ENCODE measurements at regions not wholly inside any gene's neighbourhood (a gene's known extent, or its start where the extent isn't known, plus 50 kb on each side); places are given as distances from the start of the nearest gene placed in this dataset.
"Not testable (repeated sequence)": the region's sequence is repeated elsewhere in the genome, so short reads cannot be mapped to it uniquely, and the experiment has no call there.

DNA sequence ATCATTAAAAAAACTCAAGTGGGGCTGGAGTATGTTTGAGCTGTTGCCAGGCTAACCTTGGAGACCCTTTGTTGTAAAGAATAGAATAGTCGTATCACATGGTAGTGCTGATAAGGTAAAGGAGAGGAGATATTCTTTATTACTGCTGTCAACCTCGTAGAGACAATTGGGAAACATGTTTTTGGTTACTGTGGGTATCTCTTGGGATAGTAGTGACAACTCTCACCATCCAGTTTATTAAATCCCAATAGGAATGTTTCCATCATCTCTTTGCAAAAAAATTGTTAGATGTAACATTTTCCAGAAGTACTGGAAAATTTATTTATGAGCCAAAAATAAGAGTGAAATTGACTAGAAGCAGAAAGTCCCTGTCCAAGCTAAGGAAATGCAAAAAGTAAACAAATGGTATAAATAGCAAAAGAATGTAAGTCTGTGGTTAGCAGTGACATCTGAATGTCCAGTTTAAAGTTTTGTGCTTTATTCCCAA, 829.3 kb upstream of the CITED2 start:
- H3K27ac ChIP-seq (ENCODE audit: low read depth, low read length), result no peak overlapping the region
- no peaks in the 10 kb centered on the region for H3K9me3 ChIP-seq (ENCODE audit: control insufficient read depth, insufficient read depth, low read length)
- DNase-seq (ENCODE audit: low read depth in 4 of 6, low spot score in 6 of 6), result no peak
- no peak overlapping the region for H3K4me3 ChIP-seq (ENCODE audit: low read depth, low read length)
- 80% methylated on average over 1 of the region's 2 CpGs for WGBS (ENCODE audit: insufficient coverage)
- H3K4me1 ChIP-seq (ENCODE audit: control insufficient read depth, insufficient read depth, low read length), result no peaks in the 10 kb centered on the region
- H3K36me3 ChIP-seq (ENCODE audit: control insufficient read depth, insufficient read depth, low read length), result no peaks in the 10 kb centered on the region
- no peaks in the 10 kb centered on the region for H3K27me3 ChIP-seq (ENCODE audit: control insufficient read depth, insufficient read depth, low read length)

DNA sequence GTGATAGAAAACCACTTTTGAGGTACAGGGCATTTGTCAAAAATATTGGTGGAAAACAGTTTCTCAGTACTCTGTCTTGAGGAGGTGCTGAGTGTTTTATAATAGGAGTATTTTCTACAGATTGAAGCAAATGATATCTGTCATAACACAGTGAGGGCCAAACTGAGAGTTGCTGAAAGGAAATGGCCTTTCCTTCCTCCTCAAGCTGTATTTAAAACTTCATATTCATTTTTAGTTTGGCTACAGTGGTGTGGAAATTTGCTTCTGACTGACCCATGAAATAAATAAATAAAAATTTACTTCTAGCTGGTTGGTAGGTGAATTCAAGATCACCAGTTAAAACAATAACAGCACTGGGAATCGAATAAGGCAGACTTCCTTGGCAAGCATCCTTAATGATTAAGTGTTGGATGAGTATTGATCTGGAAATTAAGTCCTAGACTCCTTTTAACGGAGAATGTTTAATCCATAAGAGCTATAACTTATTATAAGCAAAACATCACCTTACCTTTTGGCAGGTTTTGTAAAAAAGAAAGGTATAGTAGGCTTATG, 828.6 kb upstream of the CITED2 start:
- Histone ChIP-seq H3K4me1 (ENCODE audit: control insufficient read depth, insufficient read depth, low read length) (no peaks in the 10 kb centered on the region), H3K27me3 (ENCODE audit: control insufficient read depth, insufficient read depth, low read length) (no peaks in the 10 kb centered on the region), H3K36me3 (ENCODE audit: control insufficient read depth, insufficient read depth, low read length) (no peaks in the 10 kb centered on the region), H3K4me3 (ENCODE audit: low read depth, low read length) (no peak overlapping the region), H3K9me3 (ENCODE audit: control insufficient read depth, insufficient read depth, low read length) (no peaks in the 10 kb centered on the region), H3K27ac (ENCODE audit: low read depth, low read length) (no peak overlapping the region)
- DNase-seq (ENCODE audit: low read depth in 4 of 6, low spot score in 6 of 6), result no peak
- WGBS (ENCODE audit: insufficient coverage), result no CpG with 5 or more reads among the region's 2 CpGs

DNA sequence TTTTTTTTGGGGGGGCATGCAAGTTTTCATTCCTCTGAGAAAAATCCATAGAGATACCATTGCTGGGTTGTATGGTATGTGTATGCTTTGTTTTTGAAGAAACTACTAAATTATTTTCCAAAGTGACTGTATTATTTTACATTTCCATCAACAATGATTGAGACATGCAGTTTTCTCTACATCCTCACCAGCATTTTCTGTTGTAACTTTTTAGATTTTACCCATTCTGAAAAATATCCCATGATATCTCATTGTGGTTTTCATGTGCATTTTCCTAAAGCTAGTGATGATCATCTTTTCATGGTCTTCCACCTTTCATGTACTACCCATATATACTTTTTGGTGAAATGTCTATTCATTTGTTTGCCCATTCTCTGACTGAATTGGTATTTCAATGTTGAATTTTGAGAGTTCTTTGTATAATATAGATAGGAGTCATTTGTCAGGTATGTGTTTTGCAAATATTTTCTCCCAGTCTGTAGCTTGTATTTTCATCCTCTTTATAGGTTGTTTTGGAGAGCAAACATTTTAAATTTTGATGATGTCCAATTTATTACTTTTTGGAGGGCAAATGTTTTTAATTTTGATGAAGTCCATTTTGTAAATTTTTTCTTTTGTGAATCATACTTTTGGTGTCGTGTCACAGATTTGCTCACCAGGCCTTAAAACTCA, 827.5 kb upstream of the CITED2 start:
- Histone ChIP-seq H3K27ac (ENCODE audit: low read depth, low read length) (no peak overlapping the region), H3K27me3 (ENCODE audit: control insufficient read depth, insufficient read depth, low read length) (no peaks in the 10 kb centered on the region), H3K9me3 (ENCODE audit: control insufficient read depth, insufficient read depth, low read length) (no peaks in the 10 kb centered on the region), H3K4me3 (ENCODE audit: low read depth, low read length) (no peak overlapping the region), H3K4me1 (ENCODE audit: control insufficient read depth, insufficient read depth, low read length) (no peaks in the 10 kb centered on the region), H3K36me3 (ENCODE audit: control insufficient read depth, insufficient read depth, low read length) (no peaks in the 10 kb centered on the region)
- no CpG with 5 or more reads among the region's 1 CpG for WGBS (ENCODE audit: insufficient coverage)
- DNase-seq (ENCODE audit: low read depth in 4 of 6, low spot score in 6 of 6), result no peak

DNA sequence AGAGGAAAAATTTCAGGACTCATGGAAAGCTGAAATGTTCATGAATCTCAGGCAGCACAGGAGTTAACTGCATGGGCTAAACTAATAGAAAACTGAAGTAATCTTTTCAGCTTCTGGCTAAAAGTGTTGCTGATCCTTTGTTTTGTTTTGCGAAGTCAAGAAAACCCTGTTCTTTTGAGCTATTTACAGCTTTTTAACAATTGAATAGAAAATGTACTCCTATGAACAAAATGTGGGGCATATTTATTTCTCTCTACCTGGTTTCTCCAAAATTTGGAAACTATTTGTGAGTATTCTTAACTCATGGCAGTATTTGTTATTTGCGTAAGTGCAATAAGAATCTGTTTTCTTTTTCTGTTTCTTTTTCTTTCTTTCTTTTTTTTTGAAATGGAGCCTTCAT, 818.8 kb upstream of the CITED2 start:
- no peak overlapping the region for H3K27ac ChIP-seq (ENCODE audit: low read depth, low read length)
- WGBS (ENCODE audit: insufficient coverage), result no CpG with 5 or more reads among the region's 2 CpGs
- H3K4me1 ChIP-seq (ENCODE audit: control insufficient read depth, insufficient read depth, low read length), result no peaks in the 10 kb centered on the region
- no peaks in the 10 kb centered on the region for H3K27me3 ChIP-seq (ENCODE audit: control insufficient read depth, insufficient read depth, low read length)
- H3K36me3 ChIP-seq (ENCODE audit: control insufficient read depth, insufficient read depth, low read length), result no peaks in the 10 kb centered on the region
- no peak for DNase-seq (ENCODE audit: low read depth in 4 of 6, low spot score in 6 of 6)
- peaks cover 10% of the 10 kb centered on the region for H3K9me3 ChIP-seq (ENCODE audit: control insufficient read depth, insufficient read depth, low read length)
- no peak overlapping the region for H3K4me3 ChIP-seq (ENCODE audit: low read depth, low read length)

DNA sequence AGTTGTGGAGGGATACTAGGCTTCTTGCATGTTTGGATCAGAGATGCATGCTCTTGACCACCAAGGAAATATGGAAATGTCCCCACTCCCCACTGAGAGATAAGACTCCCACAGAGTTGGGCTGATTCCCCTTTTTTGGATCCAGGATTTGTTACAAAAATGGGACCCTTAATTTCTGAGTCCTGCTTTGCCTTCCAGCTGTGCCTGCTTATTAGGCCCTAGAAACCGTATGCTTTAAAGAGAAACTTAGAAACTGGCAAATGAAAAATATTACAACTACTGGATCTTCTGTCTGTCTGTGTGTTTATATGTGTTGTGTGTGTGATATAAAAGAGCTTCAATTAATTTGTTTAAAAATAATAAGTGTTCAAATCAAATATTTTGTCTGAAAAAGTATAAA, 817.6 kb upstream of the CITED2 start:
- no peak overlapping the region for H3K27ac ChIP-seq (ENCODE audit: low read depth, low read length)
- no peak overlapping the region for H3K4me3 ChIP-seq (ENCODE audit: low read depth, low read length)

DNA sequence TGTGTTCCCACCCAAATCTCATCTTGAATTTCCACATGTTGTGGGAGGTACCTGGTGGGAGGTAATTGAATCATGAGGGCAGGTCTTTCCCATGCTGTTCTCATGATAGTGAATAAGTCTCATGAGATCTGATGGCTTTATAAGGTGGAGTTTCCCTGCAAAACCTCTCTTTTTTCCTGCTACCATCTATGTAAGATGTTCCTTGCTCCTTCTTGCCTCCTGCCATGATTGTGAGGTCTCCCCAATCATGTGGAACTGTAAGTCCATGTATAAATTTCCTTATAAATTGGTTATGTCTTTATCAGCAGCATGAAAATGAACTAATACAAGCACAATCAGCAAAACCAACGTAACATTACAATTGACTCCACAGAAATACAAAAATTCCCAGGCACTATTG, 814.8 kb upstream of the CITED2 start:
- H3K27me3 ChIP-seq (ENCODE audit: control insufficient read depth, insufficient read depth, low read length); H3K4me1 ChIP-seq (ENCODE audit: control insufficient read depth, insufficient read depth, low read length); H3K9me3 ChIP-seq (ENCODE audit: control insufficient read depth, insufficient read depth, low read length); H3K27ac ChIP-seq (ENCODE audit: low read depth, low read length); H3K4me3 ChIP-seq (ENCODE audit: low read depth, low read length); H3K36me3 ChIP-seq (ENCODE audit: control insufficient read depth, insufficient read depth, low read length); DNase-seq (ENCODE audit: low read depth in 4 of 6, low spot score in 6 of 6): not testable (repeated sequence)
- WGBS (ENCODE audit: insufficient coverage), result no CpG with 5 or more reads among the region's 1 CpG

More for the DNA sequence above, 817.6 kb upstream of the CITED2 start:
- Histone ChIP-seq H3K36me3 (ENCODE audit: control insufficient read depth, insufficient read depth, low read length) (no peaks in the 10 kb centered on the region), H3K27me3 (ENCODE audit: control insufficient read depth, insufficient read depth, low read length) (no peaks in the 10 kb centered on the region), H3K4me1 (ENCODE audit: control insufficient read depth, insufficient read depth, low read length) (no peaks in the 10 kb centered on the region), H3K9me3 (ENCODE audit: control insufficient read depth, insufficient read depth, low read length) (peaks cover 10% of the 10 kb centered on the region)
- no CpG with 5 or more reads among the region's 1 CpG for WGBS (ENCODE audit: insufficient coverage)
- no peak for DNase-seq (ENCODE audit: low read depth in 4 of 6, low spot score in 6 of 6)

DNA sequence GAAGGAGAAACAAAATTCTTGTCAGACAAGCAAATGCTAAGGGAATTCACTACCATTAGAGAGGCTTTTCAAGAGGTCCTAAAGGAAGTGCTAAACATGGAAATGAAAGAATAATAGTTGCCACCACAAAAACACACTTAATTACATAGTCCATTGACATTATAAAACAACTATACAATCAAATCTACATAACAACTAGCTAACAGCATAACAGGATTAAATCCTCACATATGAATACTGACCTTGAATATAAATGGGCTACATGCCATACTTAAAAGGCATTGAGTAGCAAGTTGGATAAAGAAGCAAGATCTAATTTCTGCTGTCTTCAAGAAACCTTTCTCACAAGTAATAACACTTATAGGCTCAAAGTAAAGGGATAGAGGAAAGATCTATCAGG, 811.5 kb upstream of the CITED2 start:
- Histone ChIP-seq H3K4me3 (ENCODE audit: low read depth, low read length) (no peak overlapping the region), H3K9me3 (ENCODE audit: control insufficient read depth, insufficient read depth, low read length) (no peaks in the 10 kb centered on the region), H3K36me3 (ENCODE audit: control insufficient read depth, insufficient read depth, low read length) (no peaks in the 10 kb centered on the region), H3K27me3 (ENCODE audit: control insufficient read depth, insufficient read depth, low read length) (no peaks in the 10 kb centered on the region), H3K4me1 (ENCODE audit: control insufficient read depth, insufficient read depth, low read length) (no peaks in the 10 kb centered on the region), H3K27ac (ENCODE audit: low read depth, low read length) (no peak overlapping the region)
- DNase-seq (ENCODE audit: low read depth in 4 of 6, low spot score in 6 of 6), result no peak

DNA sequence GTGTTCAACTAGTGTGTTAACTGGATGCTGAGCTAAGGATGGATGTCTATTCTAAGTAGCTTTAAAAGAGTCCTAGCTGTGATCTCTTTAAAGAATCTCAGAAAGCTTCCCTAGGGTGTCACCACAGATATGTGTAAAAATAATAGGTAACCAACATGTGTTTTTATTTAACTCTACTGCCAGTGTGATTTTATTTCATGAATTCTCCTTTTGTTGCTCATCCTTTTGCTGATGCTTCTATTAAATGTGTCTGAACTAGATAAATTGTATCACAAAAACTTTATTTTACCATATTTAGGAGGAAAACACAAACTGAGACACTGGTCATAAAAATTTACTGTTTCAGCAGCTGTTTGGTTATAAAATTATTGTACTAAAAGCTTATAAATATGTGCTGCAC, 809.4 kb upstream of the CITED2 start:
- Histone ChIP-seq H3K4me1 (ENCODE audit: control insufficient read depth, insufficient read depth, low read length) (no peaks in the 10 kb centered on the region), H3K27ac (ENCODE audit: low read depth, low read length) (no peak overlapping the region), H3K27me3 (ENCODE audit: control insufficient read depth, insufficient read depth, low read length) (no peaks in the 10 kb centered on the region), H3K4me3 (ENCODE audit: low read depth, low read length) (no peak overlapping the region), H3K9me3 (ENCODE audit: control insufficient read depth, insufficient read depth, low read length) (no peaks in the 10 kb centered on the region), H3K36me3 (ENCODE audit: control insufficient read depth, insufficient read depth, low read length) (no peaks in the 10 kb centered on the region)
- DNase-seq (ENCODE audit: low read depth in 4 of 6, low spot score in 6 of 6), result no peak

DNA sequence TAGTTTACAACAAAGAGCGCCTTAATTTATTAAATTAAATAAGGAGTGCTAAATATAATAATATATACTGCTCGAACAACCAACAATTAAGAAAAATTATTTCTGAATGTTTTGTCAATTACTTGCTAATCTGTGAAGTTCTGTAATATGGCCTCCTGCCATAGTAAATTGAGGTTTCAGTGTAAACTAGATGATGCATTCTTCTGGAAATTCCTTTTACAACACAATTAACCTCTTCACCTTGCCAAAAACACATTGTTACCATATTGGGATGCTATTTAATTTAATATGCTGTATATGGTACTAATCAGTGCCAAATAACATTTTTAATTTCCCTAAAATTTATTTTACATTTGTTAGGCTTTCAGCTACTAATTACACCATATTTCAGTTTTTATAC, 808.4 kb upstream of the CITED2 start:
- Histone ChIP-seq H3K27ac (ENCODE audit: low read depth, low read length) (no peak overlapping the region), H3K4me1 (ENCODE audit: control insufficient read depth, insufficient read depth, low read length) (no peaks in the 10 kb centered on the region), H3K36me3 (ENCODE audit: control insufficient read depth, insufficient read depth, low read length) (no peaks in the 10 kb centered on the region), H3K9me3 (ENCODE audit: control insufficient read depth, insufficient read depth, low read length) (no peaks in the 10 kb centered on the region), H3K27me3 (ENCODE audit: control insufficient read depth, insufficient read depth, low read length) (no peaks in the 10 kb centered on the region), H3K4me3 (ENCODE audit: low read depth, low read length) (no peak overlapping the region)
- no CpG with 5 or more reads among the region's 2 CpGs for WGBS (ENCODE audit: insufficient coverage)
- no peak for DNase-seq (ENCODE audit: low read depth in 4 of 6, low spot score in 6 of 6)

DNA sequence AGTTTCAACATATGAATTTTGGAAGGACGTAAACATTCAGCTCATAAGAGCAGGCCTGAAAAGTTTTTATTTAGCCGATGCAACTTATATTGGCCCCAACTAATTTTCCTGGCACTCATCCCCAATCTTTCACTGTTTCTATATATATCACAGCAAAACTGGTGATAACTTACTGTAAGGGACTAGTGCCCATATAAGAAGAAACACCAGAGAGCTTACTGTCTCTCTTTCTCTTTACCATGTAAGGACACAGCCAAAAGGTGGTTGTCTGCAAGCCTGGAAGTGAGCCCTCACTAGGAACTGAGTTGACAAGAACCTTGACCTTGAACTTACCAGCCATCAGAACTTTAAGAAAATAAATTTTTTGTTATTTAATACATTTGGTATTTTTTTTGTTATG, 807.4 kb upstream of the CITED2 start:
- Histone ChIP-seq H3K4me1 (ENCODE audit: control insufficient read depth, insufficient read depth, low read length) (no peaks in the 10 kb centered on the region), H3K27me3 (ENCODE audit: control insufficient read depth, insufficient read depth, low read length) (no peaks in the 10 kb centered on the region), H3K4me3 (ENCODE audit: low read depth, low read length) (no peak overlapping the region), H3K9me3 (ENCODE audit: control insufficient read depth, insufficient read depth, low read length) (no peaks in the 10 kb centered on the region), H3K36me3 (ENCODE audit: control insufficient read depth, insufficient read depth, low read length) (no peaks in the 10 kb centered on the region), H3K27ac (ENCODE audit: low read depth, low read length) (no peak overlapping the region)
- 100% methylated on average over 1 of the region's 2 CpGs for WGBS (ENCODE audit: insufficient coverage)
- no peak for DNase-seq (ENCODE audit: low read depth in 4 of 6, low spot score in 6 of 6)
